ENCODE measurements at regions not wholly inside any gene's neighbourhood (a gene's known extent, or its start where the extent isn't known, plus 50 kb on each side); places are given as distances from the start of the nearest gene placed in this dataset.

DNA sequence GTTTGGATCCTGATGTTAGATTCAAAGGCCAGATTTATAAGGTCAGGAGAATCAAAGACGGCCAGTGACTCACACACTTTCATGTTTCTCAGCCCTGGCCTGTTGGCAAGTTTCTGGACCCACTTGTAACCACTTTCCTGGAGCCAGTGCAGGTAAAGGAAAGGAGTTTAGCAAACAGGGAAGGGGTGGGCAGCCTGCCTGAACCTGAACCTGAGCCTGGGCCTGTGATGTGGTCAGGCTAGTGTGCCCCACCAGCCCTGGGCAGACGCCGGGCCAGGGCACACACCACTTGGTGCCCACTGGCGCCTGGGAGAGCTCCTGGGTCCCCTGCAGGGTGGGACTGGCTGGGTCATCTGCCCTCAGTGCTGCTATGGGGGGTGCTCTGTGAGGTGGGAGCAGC is 100.5 kb upstream of the SPRED2 start:
- H3K36me3 Mint-ChIP-seq (ENCODE audit: insufficient read depth) = no peaks in the 10 kb centered on the region
- no peaks in the 10 kb centered on the region for H3K9me3 Mint-ChIP-seq
- DNase-seq (ENCODE audit: low spot score in 2 of 2) (no peak), ATAC-seq (replicated peaks; ENCODE audit: extremely low read depth, poor library complexity, severe bottlenecking) (no peak)
- H3K4me1 Mint-ChIP-seq = no peaks in the 10 kb centered on the region
- no peak overlapping the region for H3K27ac Mint-ChIP-seq (ENCODE audit: low read depth)
- H3K4me3 Mint-ChIP-seq = no peak overlapping the region
- H3K27me3 Mint-ChIP-seq = peaks cover 15% of the 10 kb centered on the region

DNA sequence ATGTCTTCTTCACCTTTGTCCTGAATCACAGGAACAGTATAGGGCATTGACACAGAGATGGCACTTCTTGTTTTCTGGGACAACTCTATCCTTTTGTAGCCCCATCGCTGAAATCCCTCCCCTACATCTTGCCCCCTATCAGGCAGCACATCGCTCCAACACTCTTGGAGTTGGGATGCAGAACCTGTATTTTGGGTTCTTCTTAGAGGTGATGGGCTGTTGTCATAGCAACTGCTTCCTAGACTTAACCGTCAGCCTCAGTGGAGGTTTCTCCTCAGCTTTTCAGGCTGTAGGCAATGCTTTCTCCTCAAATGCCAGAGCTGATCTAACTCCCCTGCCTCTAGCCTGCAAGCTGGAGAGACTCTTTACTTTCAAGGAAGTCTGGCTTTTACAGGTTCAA is 99.9 kb upstream of the SPRED2 start:
- DNase-seq (ENCODE audit: low spot score in 2 of 2) (no peak), ATAC-seq (replicated peaks; ENCODE audit: extremely low read depth, poor library complexity, severe bottlenecking) (no peak)
- Mint-ChIP-seq H3K27ac (ENCODE audit: low read depth) (no peak overlapping the region), H3K4me3 (no peak overlapping the region), H3K27me3 (peaks cover 11% of the 10 kb centered on the region), H3K4me1 (no peaks in the 10 kb centered on the region), H3K36me3 (ENCODE audit: insufficient read depth) (peaks cover under 1% of the 10 kb centered on the region), H3K9me3 (no peaks in the 10 kb centered on the region)

DNA sequence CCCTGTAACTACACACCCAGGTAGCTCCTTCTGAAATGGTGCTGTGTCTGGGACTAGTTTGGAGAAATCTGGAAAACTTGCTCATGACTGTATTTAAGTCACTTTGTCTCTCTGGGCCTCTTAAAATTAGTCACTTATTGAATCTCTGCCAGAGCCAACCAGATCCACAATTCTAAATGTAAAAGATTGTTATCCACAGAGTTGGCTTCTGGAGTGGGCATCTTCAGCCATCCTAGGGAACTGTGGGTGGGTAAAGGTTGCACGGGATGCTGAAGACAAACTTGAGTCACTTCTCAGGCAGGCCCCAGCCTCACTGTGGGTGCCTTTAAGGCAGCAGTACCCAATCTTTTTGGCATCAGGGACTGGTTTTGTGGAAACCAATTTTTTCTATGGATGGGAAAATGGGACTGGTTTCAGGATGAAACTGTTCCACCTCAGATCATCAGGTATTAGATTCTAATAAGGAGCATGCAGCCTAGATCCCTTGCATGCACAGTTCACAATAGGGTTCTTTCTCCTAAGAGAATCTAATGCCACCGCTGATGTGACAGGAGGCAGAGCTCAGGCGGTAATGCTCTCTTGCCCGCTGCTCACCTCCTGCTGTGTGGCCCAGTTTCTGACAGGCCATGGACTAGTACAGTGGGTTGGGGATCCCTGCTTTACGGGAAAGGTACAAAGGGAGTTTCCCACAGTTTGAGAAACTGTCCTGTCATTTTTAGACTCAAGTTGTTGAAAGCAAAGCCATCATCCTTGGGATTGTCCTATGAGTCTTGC is 98.3 kb upstream of the SPRED2 start:
- DNase-seq (ENCODE audit: low spot score in 2 of 2) = no peak
- Mint-ChIP-seq H3K27ac (ENCODE audit: low read depth) (no peak overlapping the region), H3K4me3 (no peak overlapping the region), H3K27me3 (peaks cover 23% of the 10 kb centered on the region), H3K9me3 (no peaks in the 10 kb centered on the region), H3K4me1 (no peaks in the 10 kb centered on the region), H3K36me3 (ENCODE audit: insufficient read depth) (peaks cover 1% of the 10 kb centered on the region)
- no peak for ATAC-seq (replicated peaks; ENCODE audit: extremely low read depth, poor library complexity, severe bottlenecking)

DNA sequence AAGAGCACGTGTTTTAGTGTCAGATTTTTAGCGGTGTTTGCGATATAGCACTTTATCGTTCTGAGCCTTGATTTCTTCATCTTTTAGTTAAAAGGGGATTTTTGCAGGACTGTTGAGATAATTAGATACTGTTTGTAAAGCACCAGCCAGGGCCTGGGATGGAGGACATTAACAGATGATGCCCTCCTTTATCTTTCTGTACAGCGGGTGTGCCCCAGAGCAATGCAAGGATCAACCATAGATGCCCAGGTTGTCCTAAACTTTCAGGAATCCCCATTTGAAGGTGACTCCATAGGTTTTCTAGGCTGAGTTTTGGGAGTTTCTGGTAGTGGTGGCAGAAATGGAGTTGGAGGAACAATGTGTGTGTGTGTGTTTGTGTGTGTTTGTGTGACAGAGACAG is 97.0 kb upstream of the SPRED2 start:
- Mint-ChIP-seq H3K27me3 (peaks cover 34% of the 10 kb centered on the region), H3K4me3 (no peak overlapping the region)

DNA sequence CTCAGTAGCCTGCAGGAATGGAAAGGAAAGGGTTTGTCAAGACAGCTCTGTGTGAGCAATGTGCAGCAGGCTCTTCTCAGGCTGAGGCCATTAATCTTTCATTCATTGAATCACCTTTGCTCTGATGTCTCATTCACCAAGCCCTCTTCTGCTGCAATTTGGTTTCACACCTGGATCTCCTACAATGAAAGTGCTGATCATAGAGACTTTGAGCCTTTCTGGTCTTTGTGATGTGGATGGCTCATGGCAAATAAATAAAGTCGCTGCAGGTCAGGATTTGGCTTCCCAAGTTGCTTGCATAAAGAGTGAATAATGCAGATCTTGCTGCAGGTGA is 95.8 kb upstream of the SPRED2 start:
- peaks cover 43% of the 10 kb centered on the region for H3K27me3 Mint-ChIP-seq
- no peak for ATAC-seq (replicated peaks; ENCODE audit: extremely low read depth, poor library complexity, severe bottlenecking)
- H3K4me1 Mint-ChIP-seq = no peaks in the 10 kb centered on the region

More for the DNA sequence above, 97.0 kb upstream of the SPRED2 start:
- ATAC-seq (replicated peaks; ENCODE audit: extremely low read depth, poor library complexity, severe bottlenecking) = no peak
- Mint-ChIP-seq H3K4me1 (no peaks in the 10 kb centered on the region), H3K27ac (ENCODE audit: low read depth) (no peak overlapping the region), H3K9me3 (no peaks in the 10 kb centered on the region), H3K36me3 (ENCODE audit: insufficient read depth) (peaks cover 1% of the 10 kb centered on the region)
- DNase-seq (ENCODE audit: low spot score in 2 of 2) = no peak

DNA sequence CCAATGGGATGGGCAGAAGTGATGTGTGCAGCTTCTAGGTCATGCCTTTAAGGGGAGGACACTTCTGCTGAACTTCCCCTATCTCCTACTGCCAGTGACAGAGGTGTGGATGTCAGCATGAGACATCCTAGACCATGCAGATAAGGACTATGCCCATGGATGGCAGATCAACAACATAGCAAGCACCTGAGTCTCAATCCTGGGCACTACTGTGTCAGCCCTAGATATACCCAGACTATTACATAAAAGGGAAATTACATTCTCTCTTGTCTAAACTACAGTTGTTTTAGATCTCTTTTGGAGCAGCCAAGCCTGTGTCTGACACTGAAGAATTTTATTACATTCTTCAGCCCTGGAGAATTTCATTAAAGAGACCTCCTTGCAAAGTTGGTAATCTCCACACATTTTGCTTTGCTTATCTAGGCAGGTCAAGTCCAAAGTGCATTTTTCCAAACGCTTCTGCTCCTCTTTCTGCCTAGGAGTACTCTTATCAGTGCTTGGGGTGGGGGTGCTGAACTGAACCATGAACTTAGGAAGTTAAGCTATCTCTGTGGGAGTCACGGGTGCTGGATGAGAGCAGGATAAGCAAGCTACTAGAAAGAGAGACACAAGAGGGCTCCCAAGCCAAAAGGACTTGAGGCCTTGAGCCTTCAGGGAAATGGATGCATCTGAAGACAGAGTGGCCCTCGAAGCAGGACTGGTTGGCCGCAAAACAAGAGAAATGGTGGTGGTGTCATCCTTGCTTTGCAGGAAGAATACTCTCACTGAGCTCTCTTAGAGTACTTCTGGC is 95.2 kb upstream of the SPRED2 start:
- DNase-seq (ENCODE audit: low spot score in 2 of 2) (no peak), ATAC-seq (replicated peaks; ENCODE audit: extremely low read depth, poor library complexity, severe bottlenecking) (no peak)
- H3K4me1 Mint-ChIP-seq = no peaks in the 10 kb centered on the region
- H3K27me3 Mint-ChIP-seq = peaks cover 48% of the 10 kb centered on the region
- no peak overlapping the region for H3K27ac Mint-ChIP-seq (ENCODE audit: low read depth)
- no peak overlapping the region for H3K4me3 Mint-ChIP-seq
- H3K36me3 Mint-ChIP-seq (ENCODE audit: insufficient read depth) = peaks cover 1% of the 10 kb centered on the region
- H3K9me3 Mint-ChIP-seq = no peaks in the 10 kb centered on the region

More for the DNA sequence above, 95.8 kb upstream of the SPRED2 start:
- no peak for DNase-seq (ENCODE audit: low spot score in 2 of 2)
- Mint-ChIP-seq H3K9me3 (no peaks in the 10 kb centered on the region), H3K36me3 (ENCODE audit: insufficient read depth) (peaks cover 1% of the 10 kb centered on the region), H3K4me3 (no peak overlapping the region), H3K27ac (ENCODE audit: low read depth) (no peak overlapping the region)

DNA sequence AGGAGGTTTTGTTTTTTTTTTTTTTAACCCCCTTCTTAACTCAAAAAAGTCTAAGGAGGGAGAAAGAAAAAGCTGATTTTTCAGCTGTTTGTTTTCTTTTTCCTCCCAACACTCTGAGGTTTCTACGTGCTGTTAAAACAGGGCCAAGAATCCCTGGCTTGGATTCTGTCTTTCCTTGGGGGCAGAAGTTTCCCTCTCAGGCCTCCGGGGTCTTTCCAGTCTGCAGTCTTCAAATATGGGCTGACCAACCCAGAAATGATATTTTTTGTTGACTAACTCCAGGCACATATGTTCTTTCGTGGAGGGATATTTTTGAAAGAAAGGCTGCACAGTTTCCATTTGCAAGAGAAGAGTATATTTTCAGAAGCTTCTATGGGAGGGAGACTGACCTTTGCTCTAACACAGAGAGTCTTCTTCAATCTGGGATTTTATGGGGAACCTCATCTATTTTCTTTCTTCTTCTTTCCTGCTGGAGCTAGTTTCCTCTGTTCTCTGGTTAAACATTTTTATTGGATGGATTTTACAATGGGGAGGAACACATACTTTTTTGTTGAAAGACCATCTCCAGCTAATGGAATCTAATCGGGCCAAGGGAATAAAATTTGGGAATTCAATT is 93.3 kb upstream of the SPRED2 start:
- ATAC-seq (replicated peaks; ENCODE audit: extremely low read depth, poor library complexity, severe bottlenecking) (no peak), DNase-seq (ENCODE audit: low spot score in 2 of 2) (no peak)
- H3K36me3 Mint-ChIP-seq (ENCODE audit: insufficient read depth) = peaks cover 1% of the 10 kb centered on the region
- peaks cover 46% of the 10 kb centered on the region for H3K27me3 Mint-ChIP-seq
- H3K4me1 Mint-ChIP-seq = no peaks in the 10 kb centered on the region
- no peak overlapping the region for H3K4me3 Mint-ChIP-seq
- no peaks in the 10 kb centered on the region for H3K9me3 Mint-ChIP-seq
- no peak overlapping the region for H3K27ac Mint-ChIP-seq (ENCODE audit: low read depth)

DNA sequence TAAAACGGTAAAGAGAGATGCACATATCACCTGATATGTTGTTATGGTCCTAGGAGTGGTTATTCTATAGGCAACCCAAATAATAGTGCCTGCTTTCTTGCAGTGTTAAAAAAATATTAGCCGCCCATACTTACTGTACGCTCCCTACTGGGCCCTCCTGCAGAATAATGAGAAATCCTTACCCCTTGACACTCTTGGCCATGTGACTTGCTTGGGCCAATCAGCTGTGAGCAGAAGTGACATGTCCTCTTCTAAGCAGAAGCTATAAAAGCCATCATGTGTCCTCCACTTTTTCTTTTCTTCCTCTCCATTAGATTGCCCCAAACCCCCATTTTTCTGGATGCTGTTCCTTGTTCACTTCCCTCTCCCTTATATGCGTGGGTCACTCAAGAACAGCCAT is 90.5 kb upstream of the SPRED2 start:
- no peaks in the 10 kb centered on the region for H3K4me1 Mint-ChIP-seq
- peaks cover 47% of the 10 kb centered on the region for H3K27me3 Mint-ChIP-seq
- no peak overlapping the region for H3K27ac Mint-ChIP-seq (ENCODE audit: low read depth)
- peaks cover 1% of the 10 kb centered on the region for H3K36me3 Mint-ChIP-seq (ENCODE audit: insufficient read depth)
- ATAC-seq (replicated peaks; ENCODE audit: extremely low read depth, poor library complexity, severe bottlenecking) = no peak
- no peak for DNase-seq (ENCODE audit: low spot score in 2 of 2)
- H3K4me3 Mint-ChIP-seq = no peak overlapping the region
- H3K9me3 Mint-ChIP-seq = no peaks in the 10 kb centered on the region

DNA sequence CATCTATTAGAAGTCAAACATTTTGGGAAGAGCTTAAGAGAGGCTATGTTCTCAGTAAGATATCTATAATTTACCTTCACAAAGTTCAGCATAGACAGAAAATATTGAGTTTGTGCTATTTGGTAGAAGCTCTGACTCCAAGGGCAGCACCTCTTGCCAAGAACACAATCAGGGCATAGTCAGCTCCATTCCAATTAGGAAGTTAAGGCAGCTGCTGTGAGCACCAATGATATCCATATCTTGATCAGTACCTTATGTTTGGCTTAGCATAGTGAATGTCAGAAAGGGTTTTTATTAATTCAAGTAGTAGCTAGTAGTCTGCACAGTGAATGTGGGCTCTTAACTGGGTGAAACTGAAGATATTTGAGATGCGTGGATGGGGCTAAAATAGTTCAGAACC is 86.4 kb upstream of the SPRED2 start:
- ATAC-seq (replicated peaks; ENCODE audit: extremely low read depth, poor library complexity, severe bottlenecking) (no peak), DNase-seq (ENCODE audit: low spot score in 2 of 2) (no peak)
- Mint-ChIP-seq H3K4me1 (no peaks in the 10 kb centered on the region), H3K27ac (ENCODE audit: low read depth) (no peak overlapping the region), H3K9me3 (no peaks in the 10 kb centered on the region), H3K4me3 (no peak overlapping the region), H3K27me3 (peaks cover 20% of the 10 kb centered on the region), H3K36me3 (ENCODE audit: insufficient read depth) (no peaks in the 10 kb centered on the region)

DNA sequence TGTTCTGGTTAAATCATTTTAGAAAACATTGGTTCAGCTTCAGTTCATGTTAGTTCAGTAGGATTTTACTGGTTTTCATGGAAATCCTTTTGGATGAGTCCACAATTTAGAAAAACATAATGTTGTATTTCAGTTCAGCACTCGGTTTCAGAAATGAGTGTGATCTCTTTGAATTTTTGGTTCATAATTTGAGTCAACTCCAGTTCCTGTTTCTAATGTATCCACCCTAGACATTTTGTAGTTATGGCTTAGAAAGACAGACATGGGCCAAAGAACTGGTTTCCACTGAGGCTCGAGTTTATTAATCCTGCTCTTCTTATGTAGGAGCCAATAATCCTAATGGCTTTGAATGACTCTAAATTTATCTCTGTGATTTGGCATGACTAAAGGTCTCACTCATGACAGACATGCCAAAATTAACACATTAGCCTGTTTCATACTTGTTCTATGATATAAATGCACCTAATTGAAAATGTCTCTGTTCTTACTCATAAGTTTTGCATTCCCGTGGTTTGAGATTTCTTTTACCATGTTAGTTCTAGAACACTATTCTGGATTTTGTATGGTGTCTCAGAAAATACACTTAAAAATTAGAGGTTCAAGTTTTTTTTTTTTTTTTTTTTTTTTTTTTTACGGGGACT is 82.3 kb upstream of the SPRED2 start:
- H3K9me3 Mint-ChIP-seq = no peaks in the 10 kb centered on the region
- H3K36me3 Mint-ChIP-seq (ENCODE audit: insufficient read depth) = no peaks in the 10 kb centered on the region
- no peak overlapping the region for H3K27ac Mint-ChIP-seq (ENCODE audit: low read depth)
- no peak overlapping the region for H3K4me3 Mint-ChIP-seq
- DNase-seq (ENCODE audit: low spot score in 2 of 2) = no peak
- no peak for ATAC-seq (replicated peaks; ENCODE audit: extremely low read depth, poor library complexity, severe bottlenecking)
- peaks cover 13% of the 10 kb centered on the region for H3K27me3 Mint-ChIP-seq
- H3K4me1 Mint-ChIP-seq = no peaks in the 10 kb centered on the region

DNA sequence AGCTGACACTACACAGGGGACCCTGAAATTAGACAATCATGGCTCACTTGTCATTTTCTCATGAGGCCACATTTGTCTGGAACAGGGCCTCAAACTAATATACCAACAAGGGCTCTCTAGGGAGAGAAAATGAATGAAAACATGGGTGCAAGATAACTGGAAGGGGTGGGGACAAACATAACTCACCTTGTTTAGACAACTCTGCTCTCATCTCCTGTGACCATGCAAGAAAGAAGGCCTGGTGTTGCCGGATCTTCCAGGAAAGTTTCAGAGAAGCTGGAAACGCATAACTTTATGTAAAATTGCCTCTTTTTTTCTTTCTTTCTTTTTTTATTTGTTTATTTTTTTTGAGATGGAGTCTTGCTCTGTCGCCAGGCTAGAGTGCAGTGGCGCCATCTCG is 80.4 kb upstream of the SPRED2 start:
- H3K9me3 Mint-ChIP-seq = no peaks in the 10 kb centered on the region
- peaks cover 10% of the 10 kb centered on the region for H3K27me3 Mint-ChIP-seq
- no peaks in the 10 kb centered on the region for H3K4me1 Mint-ChIP-seq
- no peaks in the 10 kb centered on the region for H3K36me3 Mint-ChIP-seq (ENCODE audit: insufficient read depth)
- no peak overlapping the region for H3K27ac Mint-ChIP-seq (ENCODE audit: low read depth)
- DNase-seq (ENCODE audit: low spot score in 2 of 2) = no peak
- no peak overlapping the region for H3K4me3 Mint-ChIP-seq
- no peak for ATAC-seq (replicated peaks; ENCODE audit: extremely low read depth, poor library complexity, severe bottlenecking)

DNA sequence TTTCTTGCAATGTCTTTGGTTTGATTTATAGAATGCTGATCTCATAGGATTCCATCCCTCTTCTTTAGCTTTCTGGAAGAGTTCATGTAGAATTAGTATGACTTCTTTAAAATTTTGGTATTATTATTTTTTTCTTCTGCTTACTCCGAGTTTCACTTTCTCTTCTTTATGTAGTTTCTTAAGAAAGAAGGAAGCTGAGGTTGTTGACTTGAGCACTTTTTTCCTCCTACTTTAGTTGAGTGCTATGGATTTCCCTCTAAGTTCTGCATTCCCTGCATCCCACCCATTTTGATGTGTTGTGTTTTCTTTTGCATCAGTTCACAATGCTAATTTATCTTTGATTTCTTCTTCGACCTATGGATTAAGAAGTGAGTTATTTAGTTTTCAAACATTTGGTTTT is 78.9 kb upstream of the SPRED2 start:
- Mint-ChIP-seq H3K36me3 (ENCODE audit: insufficient read depth) (no peaks in the 10 kb centered on the region), H3K4me1 (no peaks in the 10 kb centered on the region), H3K4me3 (no peak overlapping the region), H3K27me3 (peaks cover 10% of the 10 kb centered on the region), H3K9me3 (no peaks in the 10 kb centered on the region), H3K27ac (ENCODE audit: low read depth) (no peak overlapping the region)
- ATAC-seq (replicated peaks; ENCODE audit: extremely low read depth, poor library complexity, severe bottlenecking) (no peak), DNase-seq (ENCODE audit: low spot score in 2 of 2) (no peak)
